Vagina (tissue), 2 donors: ENCODE measurements at regions not wholly inside any gene's neighbourhood (a gene's known extent, or its start where the extent isn't known, plus 50 kb on each side); places are given as distances from the start of the nearest gene placed in this dataset.

Experiments used
- POLR2A ChIP-seq, 2 donors: fragments of 450-650 bp; IDR thresholded peaks; one replicate each; pipeline ENCODE4 v1.6.1; 2017; ENCODE audit warnings: antibody characterized with exemption in 2 of 2, mild to moderate bottlenecking in 2 of 2, moderate library complexity in 2 of 2
- POLR2AphosphoS5 ChIP-seq, 2 donors: sonication (generic); formaldehyde crosslinking; IDR thresholded peaks; one replicate each; pipeline ENCODE4 v1.9.0; 2017; ENCODE audit warnings: antibody characterized with exemption in 2 of 2, mild to moderate bottlenecking in 2 of 2, low read depth in 1 of 2; ENCODE audit not compliant: insufficient read depth in 1 of 2

DNA sequence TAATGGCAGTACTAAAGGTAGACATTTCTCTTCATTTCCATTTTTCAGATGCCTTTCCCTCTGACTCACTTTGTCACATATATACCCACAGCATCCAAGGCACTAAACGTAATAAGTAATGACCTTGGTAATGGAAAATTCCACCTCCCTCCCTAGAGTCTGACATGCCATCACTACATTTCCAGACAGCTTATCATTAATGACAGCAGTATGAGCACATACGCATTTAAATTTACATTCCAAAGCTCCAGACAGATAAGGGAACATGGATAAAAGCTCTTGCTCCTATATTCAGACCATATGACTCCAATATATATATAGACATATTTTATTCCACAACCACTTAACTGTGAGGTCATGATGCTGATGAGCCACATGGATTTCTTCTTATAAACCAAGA is 191.7 kb upstream of the GORAB start:
- no peak for TF ChIP-seq POLR2A (IDR thresholded peaks at IDR 0.05)
- TF ChIP-seq POLR2AphosphoS5 (IDR thresholded peaks at IDR 0.05; ENCODE audit: insufficient read depth in 1 of 2, low read depth in 1 of 2): no peak
